NCI-H187 treated with DMSO at 0.1 percent for 48 hours (cell line): ENCODE measurements at regions not wholly inside any gene's neighbourhood (a gene's known extent, or its start where the extent isn't known, plus 50 kb on each side); places are given as distances from the start of the nearest gene placed in this dataset.

Experiments
- DNase-seq: peaks from one replicate; lab custom pipeline; 2025; lab: John Stamatoyannopoulos, UW

DNA sequence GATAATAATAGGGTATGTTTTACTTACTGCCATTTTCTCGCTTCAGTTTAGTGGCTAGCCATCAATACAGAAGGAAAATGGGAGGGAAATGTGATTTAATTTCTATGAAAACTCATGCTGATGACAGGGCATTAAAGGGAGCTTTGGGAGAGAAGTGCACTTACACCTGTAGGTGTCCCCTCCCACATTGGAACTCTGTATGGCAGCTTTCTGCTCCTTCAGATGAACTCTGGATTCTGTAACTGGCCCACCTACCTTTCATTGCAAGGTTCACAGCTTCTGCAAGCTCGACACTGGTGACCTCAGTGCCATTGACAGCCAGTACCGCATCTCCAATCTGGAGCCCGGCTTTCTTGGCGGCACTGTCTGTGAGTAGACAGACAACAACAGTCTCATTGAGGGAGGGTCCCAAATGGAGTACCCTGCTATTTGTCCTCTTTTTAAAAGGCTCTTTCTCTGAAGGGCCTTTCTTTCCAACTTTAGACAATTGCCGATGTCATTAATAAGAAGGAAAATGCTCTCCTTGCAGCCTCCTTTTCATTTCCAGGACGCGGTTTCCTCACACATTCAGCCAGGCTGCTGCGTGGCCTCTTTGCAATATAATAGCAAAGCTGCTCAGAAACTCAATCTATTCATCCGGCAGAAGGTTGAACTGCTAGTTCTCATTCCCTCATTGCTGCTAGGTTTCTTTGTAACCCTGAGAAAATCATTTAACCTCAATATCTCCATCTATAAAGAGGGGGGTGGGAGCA lies 63.6 kb downstream of the NUDT12 start:
- DNase-seq: no peak

DNA sequence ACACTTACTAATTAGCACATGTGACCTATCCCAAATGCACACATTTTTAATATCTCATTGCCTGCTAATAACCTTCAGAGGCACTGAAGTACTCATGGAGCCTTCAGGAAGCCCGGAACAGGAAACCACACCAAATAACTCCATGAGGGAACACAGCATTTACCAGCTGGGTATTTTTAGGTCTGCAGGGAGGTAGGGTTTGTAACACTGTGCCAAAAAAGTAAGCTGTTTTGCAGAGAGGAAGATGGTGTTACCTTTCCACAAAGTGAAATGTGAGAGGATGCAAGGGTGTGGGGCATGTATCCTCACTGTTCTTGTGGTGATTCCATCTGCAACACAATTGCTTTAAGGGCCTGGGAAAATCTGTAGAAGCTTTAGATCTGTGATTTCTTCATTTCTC lies 64.4 kb downstream of the NUDT12 start:
- DNase-seq: no peak

DNA sequence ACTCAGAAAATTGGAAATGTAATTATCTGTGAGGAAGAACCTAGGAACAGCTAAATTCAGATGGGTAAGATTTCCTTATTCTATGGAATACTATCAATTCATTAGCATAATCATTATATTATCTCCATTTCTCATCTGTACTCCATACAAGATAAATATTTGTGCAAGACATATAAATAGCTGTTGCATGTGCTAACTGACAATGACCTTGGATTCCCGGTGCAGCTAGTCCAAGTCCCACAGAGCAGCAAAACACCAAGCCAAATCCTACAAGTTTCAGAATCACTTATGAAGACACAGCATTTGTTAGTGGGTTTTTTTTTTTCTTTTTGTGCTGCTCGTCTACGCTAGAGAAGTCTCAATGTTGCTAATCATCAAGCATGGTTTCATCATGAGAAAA lies 64.8 kb downstream of the NUDT12 start:
- no peak for DNase-seq

DNA sequence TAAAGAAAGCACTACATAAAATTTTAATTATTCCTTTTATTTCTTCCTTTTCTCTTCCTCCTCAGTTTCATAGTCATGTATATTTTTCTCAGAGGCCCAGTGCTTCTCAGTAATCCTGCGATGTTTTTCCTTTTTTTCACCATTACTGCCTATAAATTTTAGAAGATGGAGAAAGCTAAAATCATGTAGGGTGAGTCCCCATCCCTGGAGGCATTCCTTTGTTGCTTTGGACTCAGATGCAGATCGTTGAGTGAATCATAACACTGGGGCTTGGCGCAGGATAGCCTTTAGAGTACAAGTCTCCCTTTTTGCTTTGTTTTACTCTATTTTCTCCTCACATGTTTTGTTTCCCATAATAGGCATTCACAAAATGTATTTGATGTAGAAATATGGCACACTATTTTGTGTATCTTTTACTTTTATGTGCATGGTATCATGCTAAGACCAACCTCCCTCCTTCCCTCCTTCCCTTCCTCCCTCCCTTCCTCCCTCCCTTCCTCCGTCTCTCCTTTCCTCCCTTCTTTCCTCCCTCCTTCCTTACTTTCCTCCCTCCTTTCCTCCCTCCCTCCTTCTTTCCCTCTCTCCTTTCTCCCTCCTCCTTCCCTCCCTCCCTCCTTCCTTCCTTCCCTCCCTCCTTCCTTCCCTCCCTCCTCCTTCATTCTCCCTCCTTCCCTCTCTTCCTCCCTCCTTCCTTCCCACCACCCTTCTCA lies 72.4 kb downstream of the NUDT12 start:
- no peak for DNase-seq

DNA sequence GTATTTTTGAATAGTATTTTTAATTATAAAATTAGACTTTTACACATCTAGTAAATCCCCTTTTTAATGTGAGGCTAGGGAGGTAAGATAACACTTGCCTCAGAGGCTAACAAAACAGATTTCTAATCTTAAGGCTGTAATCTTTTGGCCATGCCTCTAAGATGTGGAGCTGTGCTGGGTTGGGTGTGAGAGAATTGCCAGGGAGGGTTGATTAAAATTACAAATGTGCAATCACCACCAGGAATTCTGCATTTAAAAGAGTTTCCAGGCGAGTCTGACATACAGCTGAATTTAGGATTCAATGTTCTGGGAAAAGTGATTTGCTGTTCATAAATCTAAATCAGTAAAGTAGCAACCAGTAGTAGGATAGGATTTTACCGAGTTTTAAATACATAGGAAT lies 73.3 kb downstream of the NUDT12 start:
- no peak for DNase-seq

DNA sequence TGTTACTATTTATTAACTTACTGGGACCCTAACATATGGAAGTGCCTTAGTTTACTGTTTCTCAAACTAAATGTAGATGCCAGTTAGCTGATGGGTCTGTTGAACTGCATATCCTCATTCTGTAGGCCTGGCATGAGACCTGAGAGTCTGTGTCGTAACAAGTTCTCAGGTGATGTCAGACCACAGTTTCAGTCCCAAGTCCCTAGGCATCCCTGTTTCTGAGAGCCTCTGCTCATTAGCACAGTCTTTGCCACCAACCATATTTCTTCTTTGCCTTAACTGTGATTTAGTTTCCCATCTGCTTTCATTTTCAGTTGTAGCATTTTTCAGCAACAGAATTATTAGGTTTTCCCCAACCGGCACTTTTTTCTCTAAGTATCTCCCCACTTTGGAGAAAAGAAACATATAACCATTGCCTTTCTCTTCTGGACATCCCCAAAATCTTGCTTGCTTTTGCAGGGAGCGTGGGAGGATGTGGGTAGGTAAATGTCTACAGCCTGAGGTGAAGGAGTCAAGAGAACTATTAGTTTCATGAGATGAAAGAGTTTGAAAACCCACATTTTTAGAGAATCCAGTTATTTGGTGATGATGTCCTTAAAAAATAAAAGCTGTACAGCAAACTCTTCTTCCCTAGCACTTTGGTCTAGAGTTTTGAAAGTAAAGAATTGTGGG lies 74.6 kb downstream of the NUDT12 start:
- DNase-seq: no peak

DNA sequence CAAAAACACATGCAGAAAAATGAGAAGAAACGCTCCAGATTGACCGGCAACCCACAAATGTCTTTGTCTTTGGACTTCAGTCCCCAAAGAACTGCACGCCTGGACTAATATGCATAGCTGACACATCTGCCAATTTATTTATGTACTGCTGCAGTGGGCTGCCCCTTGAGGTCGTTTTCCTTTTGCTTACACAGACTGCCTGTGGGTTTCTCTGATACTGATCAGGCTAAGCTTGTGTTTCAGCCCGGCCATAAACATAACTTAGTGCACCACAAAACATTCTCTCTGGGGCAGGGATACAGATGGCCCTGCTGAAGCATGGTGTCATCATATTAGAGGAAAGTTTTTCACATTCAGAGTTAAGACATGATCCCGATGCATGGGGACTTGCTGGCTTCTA lies 75.4 kb downstream of the NUDT12 start:
- DNase-seq: no peak

DNA sequence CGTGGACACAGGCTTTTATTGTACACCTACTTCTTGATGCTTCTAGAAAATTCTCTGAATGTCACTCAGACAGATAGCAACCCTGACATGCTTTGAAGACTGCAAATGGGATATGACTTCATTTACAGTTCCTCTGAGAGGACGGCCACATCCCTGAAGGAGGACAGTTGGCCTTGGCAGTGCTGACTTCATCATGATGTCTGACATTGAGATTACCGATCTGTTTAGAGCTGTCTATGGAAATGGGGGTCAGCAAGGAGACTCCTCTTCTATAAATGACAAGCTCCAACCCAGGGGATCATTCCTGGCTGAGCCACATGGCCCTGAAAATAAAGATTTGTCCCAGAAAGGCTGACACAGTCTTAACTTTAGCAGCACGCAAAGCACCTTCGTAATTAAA lies 75.8 kb downstream of the NUDT12 start:
- DNase-seq: no peak

DNA sequence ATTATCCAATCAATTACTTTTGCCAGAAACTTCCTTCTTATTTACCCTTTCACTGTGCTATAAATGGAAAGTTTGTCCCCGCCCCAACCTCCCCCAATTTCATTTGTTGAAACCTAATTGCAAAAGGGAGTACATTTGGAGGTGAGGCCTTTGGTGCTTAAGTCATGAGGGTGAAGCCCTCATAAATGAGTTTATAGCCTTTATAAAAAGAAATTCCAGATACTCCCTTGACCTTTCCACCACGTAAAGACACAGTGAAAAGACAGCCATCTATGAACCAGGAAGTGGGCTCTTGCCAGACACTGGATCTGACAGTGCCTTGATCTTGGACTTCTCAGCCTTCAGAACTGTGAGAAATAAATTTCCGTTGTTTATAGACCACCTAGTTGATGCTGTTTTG lies 82.3 kb downstream of the NUDT12 start:
- no peak for DNase-seq

DNA sequence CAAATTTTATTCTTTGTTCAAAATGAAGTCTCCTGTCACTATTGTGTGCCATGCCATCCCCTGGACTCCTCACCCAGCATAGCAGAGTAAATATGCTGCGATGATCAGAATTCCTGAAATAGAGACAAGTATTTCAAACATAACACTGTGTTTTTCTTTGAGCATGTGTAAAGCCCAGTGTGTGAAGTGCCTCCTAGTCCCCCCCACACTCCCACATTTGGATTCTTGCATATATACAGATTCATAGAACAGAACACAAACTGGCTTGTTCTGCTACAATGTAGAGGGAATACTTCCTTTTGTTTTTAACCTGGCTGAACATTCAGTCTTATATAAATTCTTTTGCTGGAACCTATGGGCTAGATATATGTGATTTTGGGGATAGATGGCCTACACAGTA lies 84.9 kb downstream of the NUDT12 start:
- no peak for DNase-seq

DNA sequence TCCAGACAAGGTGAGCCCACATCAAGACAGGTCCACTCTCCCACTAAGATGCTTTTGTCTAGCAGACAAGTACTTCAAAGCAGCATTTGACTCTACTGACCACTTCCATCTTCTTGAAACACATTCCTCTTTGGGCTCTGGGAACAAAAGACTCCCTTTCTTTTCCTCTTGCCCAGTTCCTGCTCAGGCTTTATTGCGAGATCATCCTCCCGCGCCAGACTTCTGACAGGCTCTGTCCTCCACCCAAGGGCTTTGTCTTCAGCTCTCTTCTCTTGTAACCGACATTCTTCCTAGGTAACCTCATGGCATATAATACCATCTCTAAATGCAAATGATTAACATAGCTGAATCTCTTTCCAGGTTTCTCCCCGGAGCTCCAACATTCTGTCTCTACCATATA lies 85.8 kb downstream of the NUDT12 start:
- no peak for DNase-seq

DNA sequence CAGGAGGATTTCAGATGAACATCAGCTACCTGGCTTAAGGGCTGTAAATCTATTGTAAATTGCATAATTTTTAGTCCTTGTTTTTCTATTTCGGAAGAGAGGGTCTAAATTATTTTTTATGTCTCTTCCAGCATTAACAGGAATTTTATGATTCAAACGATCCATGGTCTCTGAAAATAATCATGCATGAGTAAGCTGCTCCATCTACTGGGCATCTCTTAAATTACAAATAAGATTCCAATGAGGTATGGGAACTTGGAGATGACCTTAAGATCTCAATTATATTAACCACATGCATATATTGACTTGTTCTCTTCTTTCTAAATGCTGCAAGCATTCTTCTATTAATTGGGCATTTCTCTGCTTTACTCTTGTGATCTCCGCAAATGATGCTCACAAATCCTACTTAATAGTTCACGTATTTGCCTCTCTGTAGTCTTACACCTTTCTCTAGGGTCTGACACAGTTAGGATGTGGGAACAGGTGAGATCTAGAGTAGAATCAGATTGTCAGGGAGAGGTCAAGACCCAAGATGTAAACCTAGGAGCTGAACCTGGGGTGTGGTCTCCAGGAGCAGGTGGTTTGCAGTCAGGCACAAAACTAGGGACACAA lies 86.9 kb downstream of the NUDT12 start:
- DNase-seq: no peak

DNA sequence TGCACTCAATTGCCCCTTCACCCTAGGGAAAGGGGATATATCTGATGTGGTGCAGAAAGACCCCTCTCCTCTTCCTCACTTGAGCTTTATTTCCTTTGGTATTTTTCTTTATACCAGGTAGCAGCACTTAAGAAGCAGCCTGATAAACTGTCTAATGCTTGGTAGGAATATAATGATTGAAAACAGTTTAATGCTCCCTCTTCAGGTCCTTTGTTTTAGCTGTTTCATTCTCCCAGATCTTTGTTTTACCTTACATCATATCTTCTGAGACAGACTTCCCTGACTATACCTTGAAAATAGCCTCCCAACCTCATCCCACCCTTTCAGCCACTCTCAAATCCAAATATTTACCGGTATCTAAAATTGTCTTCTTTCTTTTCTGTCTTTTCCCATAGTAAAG lies 87.9 kb downstream of the NUDT12 start:
- no peak for DNase-seq

DNA sequence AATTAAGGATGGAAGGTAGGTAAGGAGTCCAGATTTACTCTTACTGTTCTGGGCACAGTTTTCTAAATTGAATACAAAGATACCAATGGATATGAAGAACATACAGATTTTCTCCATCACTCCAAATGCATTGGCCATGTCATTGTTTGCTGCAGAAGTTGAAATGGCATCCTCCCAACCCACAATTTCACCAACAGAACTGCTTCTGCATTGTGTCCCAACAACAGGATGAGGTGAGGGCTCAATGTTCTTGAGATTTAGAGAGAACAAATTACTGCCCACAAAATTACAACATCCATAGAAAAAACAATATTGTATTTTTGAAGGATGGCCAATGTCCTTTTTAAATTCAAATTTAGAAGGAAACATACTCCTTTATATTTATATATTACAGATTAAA lies 88.9 kb downstream of the NUDT12 start:
- no peak for DNase-seq

DNA sequence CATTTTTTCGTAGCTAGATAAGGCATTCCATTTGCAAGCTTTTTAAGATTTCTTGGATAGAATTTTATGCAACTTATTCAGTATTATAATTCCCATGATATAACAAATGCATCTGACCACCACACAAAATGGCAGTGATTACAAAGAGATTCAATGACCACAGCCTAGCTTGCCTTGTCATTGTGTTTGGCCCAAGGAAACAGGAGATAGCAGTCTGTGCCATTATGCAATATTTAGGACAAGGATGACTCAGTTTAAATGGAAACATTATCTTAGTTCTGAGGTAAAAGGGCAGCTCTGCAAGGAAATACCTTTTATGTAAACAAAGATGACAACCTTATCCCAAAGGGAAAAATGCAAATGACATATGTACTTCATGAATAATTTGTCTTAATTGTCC lies 89.8 kb downstream of the NUDT12 start:
- no peak for DNase-seq

DNA sequence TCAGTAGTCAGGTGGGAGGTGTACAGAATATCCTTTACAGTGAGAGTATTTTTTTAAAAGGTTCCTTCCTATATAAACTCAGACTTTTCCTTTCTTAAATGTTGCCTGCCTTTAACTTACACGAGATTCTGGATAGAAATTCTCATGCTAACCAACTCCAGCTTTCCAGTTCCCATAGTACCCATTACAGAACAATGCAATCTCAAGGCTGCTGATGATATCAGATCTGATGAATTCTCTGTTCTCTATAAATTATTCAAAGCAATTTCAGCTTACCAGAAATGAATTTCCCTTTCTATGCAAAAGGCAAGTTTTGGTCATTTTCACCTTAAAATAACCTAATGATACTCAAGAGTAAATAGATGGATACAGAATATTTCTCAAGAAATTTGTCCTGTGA lies 90.3 kb downstream of the NUDT12 start:
- DNase-seq: no peak

DNA sequence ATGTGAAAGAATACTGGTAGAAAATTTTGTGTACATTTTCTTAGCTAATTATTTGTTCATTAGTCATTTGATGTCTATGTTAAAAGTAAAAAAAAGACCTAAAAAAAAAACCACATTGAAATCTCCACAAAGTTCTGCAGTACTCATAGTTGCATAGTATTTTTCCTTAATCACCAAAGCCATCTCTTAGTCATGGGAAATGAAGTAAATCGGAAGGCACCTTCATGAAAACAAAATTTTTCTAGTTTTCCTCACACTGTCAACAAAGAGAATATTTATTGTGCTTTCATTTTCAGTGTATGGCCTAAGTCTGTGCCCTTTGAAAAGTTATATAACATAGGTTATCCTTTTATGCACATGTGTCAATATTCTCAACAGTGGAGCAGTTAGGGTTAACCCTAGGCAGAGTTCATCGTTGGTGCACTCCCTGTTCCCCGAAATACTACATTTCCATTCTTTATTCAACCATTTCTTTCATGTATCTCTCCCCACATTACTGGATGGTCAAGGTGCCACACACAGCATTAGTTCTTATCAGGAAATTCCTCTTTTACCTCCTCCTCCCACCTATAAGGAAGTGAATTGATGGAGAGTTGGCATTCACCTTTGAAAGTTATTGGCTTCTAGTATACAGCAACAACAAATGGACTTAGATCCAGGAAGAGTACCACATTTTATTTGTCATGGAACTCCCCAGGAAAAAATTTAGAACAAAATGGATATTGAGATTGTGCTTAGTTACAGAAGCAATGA lies 93.1 kb downstream of the NUDT12 start:
- no peak for DNase-seq

DNA sequence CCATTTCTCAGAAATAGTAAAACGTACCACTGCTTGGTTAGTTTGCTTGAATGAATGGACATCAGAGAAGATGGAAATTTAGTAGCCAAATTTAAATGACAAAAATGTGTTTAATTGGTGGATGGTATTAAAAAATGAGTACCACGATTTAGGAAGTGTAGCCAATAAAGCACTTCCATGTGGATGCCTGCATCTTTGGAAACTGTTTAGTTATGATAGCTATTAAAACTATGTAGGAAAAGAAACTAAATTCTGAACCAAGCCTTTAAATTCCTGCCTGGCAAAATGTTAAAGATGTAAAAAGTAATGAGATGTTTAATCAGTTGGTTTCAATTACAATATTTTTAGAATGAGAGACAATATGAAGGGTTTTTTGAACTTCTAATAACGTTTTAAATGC lies 94.8 kb downstream of the NUDT12 start:
- DNase-seq: no peak

DNA sequence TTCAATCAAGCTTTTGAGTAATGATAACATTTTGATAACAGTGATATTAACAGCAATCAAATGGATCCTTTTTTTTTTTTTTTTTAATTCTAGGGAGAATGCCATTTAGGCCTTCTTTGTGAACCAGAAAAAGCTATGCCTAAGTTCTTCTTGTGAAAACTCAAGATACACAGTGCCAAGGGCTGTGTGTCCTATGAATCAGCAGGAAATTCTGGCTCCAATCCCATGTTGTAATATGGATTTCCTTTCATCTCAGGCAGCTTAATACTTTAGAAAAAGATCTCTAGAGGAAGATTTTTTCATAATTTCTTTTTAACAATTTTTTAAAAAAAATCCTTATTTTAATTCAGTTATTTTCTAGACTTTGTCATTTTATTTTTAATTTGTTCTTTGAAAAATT lies 96.1 kb downstream of the NUDT12 start:
- no peak for DNase-seq

DNA sequence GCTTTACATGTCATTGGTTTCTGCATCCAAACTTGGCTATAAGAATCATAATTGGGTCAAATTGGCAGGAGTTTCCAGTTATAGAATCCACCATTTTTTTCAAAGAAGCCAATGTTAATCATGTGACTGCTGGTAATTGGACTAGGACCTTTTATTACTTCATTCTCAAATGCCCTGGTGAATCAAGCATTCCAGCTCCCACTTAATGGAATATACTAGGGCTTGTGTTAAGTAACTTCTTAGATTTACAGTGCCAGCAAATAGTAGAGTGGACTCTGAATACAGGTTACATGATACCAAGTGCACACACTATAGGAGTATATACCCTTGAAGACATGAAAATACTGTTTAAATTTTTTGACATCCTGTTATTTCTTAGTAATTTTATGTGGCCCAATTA lies 96.7 kb downstream of the NUDT12 start:
- DNase-seq: no peak

DNA sequence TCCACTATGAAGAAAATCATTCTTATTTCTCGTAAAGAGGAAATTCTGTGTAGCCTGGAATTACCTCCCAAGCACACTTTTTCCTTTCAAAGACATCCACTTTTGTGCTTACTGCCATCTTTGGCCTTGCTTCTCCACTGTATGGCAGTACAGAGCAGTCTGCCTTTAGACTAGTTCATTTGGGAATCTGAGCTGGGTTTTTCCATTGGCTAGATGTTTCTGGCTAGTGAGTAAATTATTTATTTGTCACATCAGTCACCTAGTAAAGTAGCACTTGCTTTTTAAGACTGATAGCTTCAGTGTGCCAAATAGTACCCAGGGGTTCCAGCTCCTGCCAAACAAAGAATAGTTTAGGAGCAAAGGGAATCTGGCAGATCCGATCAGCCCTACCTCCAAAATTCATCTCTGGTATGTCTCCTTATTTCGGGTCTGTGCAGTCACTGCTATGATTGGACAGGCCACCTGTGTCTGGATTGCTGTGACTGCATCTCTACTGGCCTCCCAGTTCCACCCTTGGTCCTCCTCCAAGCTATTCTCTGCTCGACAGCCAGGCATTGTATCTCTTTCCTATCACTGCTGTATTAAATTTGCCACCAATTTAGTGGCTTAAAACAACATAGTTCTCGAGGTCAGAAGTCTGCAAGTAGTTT lies 97.6 kb downstream of the NUDT12 start:
- DNase-seq: no peak

DNA sequence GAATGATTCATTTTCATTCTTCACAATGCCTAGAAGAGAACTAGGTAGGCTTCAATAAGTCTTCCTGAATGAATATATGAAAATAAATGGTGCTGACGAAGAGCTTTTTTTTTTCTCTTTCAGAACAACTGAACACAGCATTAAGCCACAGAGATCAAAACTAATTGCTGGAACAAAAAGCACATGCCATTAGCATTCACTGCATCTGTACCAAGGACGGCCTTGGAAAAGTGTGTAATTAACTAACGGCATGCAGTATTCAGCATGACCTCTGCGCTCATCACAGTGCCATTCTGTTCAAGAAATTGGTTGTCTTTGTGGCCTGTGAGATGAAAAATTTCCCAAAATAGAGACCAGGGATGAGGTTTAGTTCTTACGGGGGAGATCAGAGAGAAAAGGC lies 99.3 kb downstream of the NUDT12 start:
- DNase-seq: no peak
